Tibial nerve (tissue), 4 donors: ENCODE measurements at regions not wholly inside any gene's neighbourhood (a gene's known extent, or its start where the extent isn't known, plus 50 kb on each side); places are given as distances from the start of the nearest gene placed in this dataset.

ENCODE experiments used
- DNase-seq, 2 donors: peaks; one replicate each; pipeline ENCODE4 v3.0.0-alpha.2; 2019; ENCODE audit warnings: low spot score in 2 of 2
- H3K27ac ChIP-seq, 4 donors: fragments of 200-600 bp; sonication (generic) in 3 of 4; one replicate each; pipeline ENCODE4 v1.5.1; 2017 to 2019; ENCODE audit warnings: mild to moderate bottlenecking in 1 of 4
- H3K27me3 ChIP-seq, 2 donors: fragments of 200-600 bp; sonication (generic) in 1 of 2; one replicate each; pipeline versions ENCODE4 v1.5.1 to v1.6.0; 2017 to 2019
- H3K36me3 ChIP-seq, 3 donors: fragments of 200-600 bp; sonication (generic); one replicate each; pipeline ENCODE4 v1.5.1; 2018 to 2019
- H3K4me1 ChIP-seq, 4 donors: fragments of 200-600 bp; sonication (generic) in 3 of 4; one replicate each; pipeline ENCODE4 v1.5.1; 2017 to 2019
- H3K4me3 ChIP-seq, 4 donors: fragments of 200-600 bp; sonication (generic) in 3 of 4; one replicate each; pipeline ENCODE4 v1.5.1; 2017 to 2019; ENCODE audit warnings: mild to moderate bottlenecking in 1 of 4, moderate library complexity in 1 of 4
- H3K9me3 ChIP-seq, 4 donors: fragments of 200-600 bp; sonication (generic) in 3 of 4; one replicate each; pipeline ENCODE4 v1.5.1; 2017 to 2019
- CTCF ChIP-seq, 5 experiments: fragments of 200-600 bp in 3 of 5; fragments of 450-650 bp in 2 of 5; sonication (generic) in 3 of 5; IDR thresholded peaks; one replicate each; pipeline ENCODE4 v1.5.1; 2016 to 2019; ENCODE audit warnings: antibody characterized with exemption in 5 of 5, mild to moderate bottlenecking in 3 of 5, moderate library complexity in 2 of 5
- EP300 ChIP-seq, 2 donors: sonication (generic); formaldehyde crosslinking; IDR thresholded peaks; one replicate each; pipeline ENCODE4 v1.6.1; 2017; ENCODE audit warnings: antibody characterized with exemption in 2 of 2, mild to moderate bottlenecking in 1 of 2
- POLR2A ChIP-seq, 2 donors: fragments of 450-650 bp; IDR thresholded peaks; one replicate each; pipeline ENCODE4 v1.6.1; 2017; ENCODE audit warnings: antibody characterized with exemption in 2 of 2, mild to moderate bottlenecking in 2 of 2, moderate library complexity in 2 of 2
- WGBS, 2 donors: methylation state at CpG; one replicate each; pipeline ENCODE4 v1.1.5; 2018; 5-methylcytosine and 5-hydroxymethylcytosine counted together

GRCh38 chr1:66439031-66439740 lies 94.8 kb upstream of the SGIP1 start:
- WGBS, 2 donors = 67 to 69% methylated on average over 4 of the region's 4 CpGs
- Histone ChIP-seq H3K27me3 (no peaks in the 10 kb centered on the region), H3K36me3 (no peaks in the 10 kb centered on the region), H3K9me3 (no peaks in the 10 kb centered on the region), H3K4me1 (no peaks in the 10 kb centered on the region), H3K27ac (no peak overlapping the region), H3K4me3 (no peak overlapping the region)
- no peak for DNase-seq
- no peak for TF ChIP-seq CTCF (IDR thresholded peaks at IDR 0.05)
- TF ChIP-seq EP300 (IDR thresholded peaks at IDR 0.05) = peak in 1 of 2 donors; percentile 21
- TF ChIP-seq POLR2A (IDR thresholded peaks at IDR 0.05) = no peak

GRCh38 chr1:66443793-66444192 lies 90.2 kb upstream of the SGIP1 start:
- Histone ChIP-seq H3K4me3 (no peak overlapping the region), H3K27me3 (no peaks in the 10 kb centered on the region), H3K27ac (no peak overlapping the region), H3K9me3 (no peaks in the 10 kb centered on the region), H3K36me3 (no peaks in the 10 kb centered on the region), H3K4me1 (peaks cover 0 to 12% (median 5%) of the 10 kb centered on the region in 4 donors)
- TF ChIP-seq CTCF (IDR thresholded peaks at IDR 0.05) = no peak
- TF ChIP-seq POLR2A (IDR thresholded peaks at IDR 0.05) = no peak
- TF ChIP-seq EP300 (IDR thresholded peaks at IDR 0.05) = no peak
- 100% methylated on average over 1 of the region's 1 CpG for WGBS, 2 donors
- DNase-seq = no peak

- H3K4me1 ChIP-seq = peaks cover 0 to 12% (median 5%) of the 10 kb centered on the region in 4 donors
- H3K27me3 ChIP-seq = no peaks in the 10 kb centered on the region
- H3K27ac ChIP-seq = peak overlapping the region in 1 of 4 donors; percentile 76
- WGBS, 2 donors = 75 to 76% methylated on average over 3 of the region's 3 CpGs
- H3K4me3 ChIP-seq = no peak overlapping the region
- no peak for DNase-seq
- H3K36me3 ChIP-seq = no peaks in the 10 kb centered on the region
- TF ChIP-seq CTCF (IDR thresholded peaks at IDR 0.05) (no peak), EP300 (IDR thresholded peaks at IDR 0.05) (no peak), POLR2A (IDR thresholded peaks at IDR 0.05) (no peak)
- H3K9me3 ChIP-seq = no peaks in the 10 kb centered on the region
Observed at GRCh38 chr1:66444438-66445265, 89.3 kb upstream of the SGIP1 start.

GRCh38 chr1:66445492-66446181 lies 88.3 kb upstream of the SGIP1 start:
- H3K4me1 ChIP-seq = peaks cover 0 to 12% (median 5%) of the 10 kb centered on the region in 4 donors
- H3K36me3 ChIP-seq = no peaks in the 10 kb centered on the region
- DNase-seq = no peak
- 64 to 67% methylated on average over 5 of the region's 5 CpGs for WGBS, 2 donors
- peak overlapping the region in 3 of 4 donors; percentile 56 to 78 (median 76) for H3K27ac ChIP-seq
- no peaks in the 10 kb centered on the region for H3K27me3 ChIP-seq
- no peak overlapping the region for H3K4me3 ChIP-seq
- TF ChIP-seq POLR2A (IDR thresholded peaks at IDR 0.05) (no peak), CTCF (IDR thresholded peaks at IDR 0.05) (no peak), EP300 (IDR thresholded peaks at IDR 0.05) (no peak)
- H3K9me3 ChIP-seq = no peaks in the 10 kb centered on the region
